Neural progenitor cell (in vitro differentiated cells): ENCODE measurements at regions not wholly inside any gene's neighbourhood (a gene's known extent, or its start where the extent isn't known, plus 50 kb on each side); places are given as distances from the start of the nearest gene placed in this dataset.

Source experiments
- CTCF ChIP-seq: fragments of 200-600 bp; sonication (generic); IDR thresholded peaks from 2 replicates; pipeline ENCODE4 v1.5.1; 2017; ENCODE audit warnings: antibody characterized with exemption, mild to moderate bottlenecking
- EZH2 ChIP-seq: fragments of 200-600 bp; sonication (generic); IDR thresholded peaks from 2 replicates; pipeline ENCODE4 v1.6.1; 2017; ENCODE audit warnings: antibody characterized with exemption, mild to moderate bottlenecking, moderate library complexity

- no peak for TF ChIP-seq CTCF
- TF ChIP-seq EZH2, result no peak
These were observed 476.1 kb downstream of the IPMK start for GRCh38 chr10:57791546-57791945.
